CD14-positive monocyte (primary cell): ENCODE measurements at regions not wholly inside any gene's neighbourhood (a gene's known extent, or its start where the extent isn't known, plus 50 kb on each side); places are given as distances from the start of the nearest gene placed in this dataset.

Experiments
- DNase-seq, 3 donors: peaks; one replicate each; pipeline ENCODE4 v3.0.0-alpha.2; 2011 to 2022
- H2AFZ ChIP-seq: 2 replicates; pipeline ENCODE4 v1.6.0; 2012; ENCODE audit warnings: mild to moderate bottlenecking, low read depth, low read length, inconsistent platforms; ENCODE audit not compliant: insufficient read depth, poor library complexity, severe bottlenecking
- H3K27ac ChIP-seq, 2 donors: 1 replicate in 1 of 2; 2 replicates in 1 of 2; pipeline ENCODE4 v1.5.1; 2012 to 2013; ENCODE audit warnings: low read length in 2 of 2, control low read depth in 1 of 2, inconsistent platforms in 1 of 2, low read depth in 1 of 2, mild to moderate bottlenecking in 1 of 2
- H3K27me3 ChIP-seq, 2 donors: one replicate each; pipeline versions ENCODE4 v1.6.0 to v1.6.1; 2011 to 2013; ENCODE audit warnings: low read length in 2 of 2; ENCODE audit not compliant: control insufficient read depth in 2 of 2, insufficient read depth in 2 of 2
- H3K36me3 ChIP-seq, 2 donors: replicated peaks in 1 of 2; 1 replicate in 1 of 2; 2 replicates in 1 of 2; pipeline versions ENCODE4 v1.5.1 to v1.6.1; 2012 to 2013; ENCODE audit warnings: low read length in 2 of 2, control low read depth in 1 of 2, inconsistent platforms in 1 of 2, mild to moderate bottlenecking in 1 of 2; ENCODE audit not compliant: insufficient read depth in 2 of 2, control insufficient read depth in 1 of 2
- H3K4me1 ChIP-seq, 2 donors: 1 replicate in 1 of 2; 2 replicates in 1 of 2; pipeline versions ENCODE4 v1.5.1 to v1.6.1; 2012 to 2013; ENCODE audit warnings: low read length in 2 of 2, control low read depth in 1 of 2, inconsistent platforms in 1 of 2, mild to moderate bottlenecking in 1 of 2, moderate library complexity in 1 of 2; ENCODE audit not compliant: insufficient read depth in 2 of 2, control insufficient read depth in 1 of 2
- H3K4me2 ChIP-seq: replicated peaks from 2 replicates; pipeline ENCODE3; 2012; ENCODE audit warnings: low read length, moderate library complexity, mild to moderate bottlenecking; ENCODE audit not compliant: poor library complexity, severe bottlenecking; ENCODE audit errors: extremely low read depth
- H3K4me3 ChIP-seq, 3 experiments: fragments of 200-600 bp in 1 of 3; sonication (generic) in 1 of 3; replicated peaks in 1 of 3; 1 replicate in 2 of 3; 2 replicates in 1 of 3; pipeline ENCODE4 v1.5.1; 2011 to 2013; ENCODE audit warnings: low read length in 3 of 3, mild to moderate bottlenecking in 3 of 3, control low read depth in 2 of 3, low read depth in 2 of 3, inconsistent platforms in 1 of 3, moderate library complexity in 1 of 3
- H3K79me2 ChIP-seq: 2 replicates; pipeline ENCODE4 v1.6.0; 2012; ENCODE audit warnings: mild to moderate bottlenecking, control low read depth, inconsistent platforms, low read length, moderate library complexity; ENCODE audit not compliant: insufficient read depth
- H3K9ac ChIP-seq: 2 replicates; pipeline ENCODE4 v1.6.0; 2017; ENCODE audit warnings: low read length, mild to moderate bottlenecking; ENCODE audit not compliant: insufficient read depth, poor library complexity, severe bottlenecking
- H3K9me3 ChIP-seq, 2 donors: replicated peaks in 1 of 2; 1 replicate in 1 of 2; 2 replicates in 1 of 2; pipeline versions ENCODE4 v1.5.1 to v1.6.1; 2012 to 2013; ENCODE audit warnings: low read length in 2 of 2, control low read depth in 1 of 2; ENCODE audit not compliant: control insufficient read depth in 1 of 2, insufficient read depth in 1 of 2
- H4K20me1 ChIP-seq: 2 replicates; pipeline ENCODE4 v1.6.0; 2012; ENCODE audit warnings: mild to moderate bottlenecking, low read length, control low read depth, moderate library complexity; ENCODE audit not compliant: insufficient read depth
- H3K27ac Mint-ChIP-seq, 7 donors: one replicate each; pipeline ENCODE4 v1.8.0; 2020; ENCODE audit warnings: mild to moderate bottlenecking in 7 of 7, mixed read lengths in 7 of 7, moderate library complexity in 6 of 7, inconsistent platforms in 2 of 7
- H3K27me3 Mint-ChIP-seq, 3 donors: one replicate each; pipeline ENCODE4 v1.8.0; 2021 to 2022; ENCODE audit warnings: low read depth in 3 of 3, mild to moderate bottlenecking in 3 of 3, mixed read lengths in 3 of 3, moderate library complexity in 3 of 3, inconsistent platforms in 1 of 3
- H3K36me3 Mint-ChIP-seq, 2 donors: one replicate each; pipeline ENCODE4 v1.8.0; 2020; ENCODE audit warnings: mixed read lengths in 2 of 2, inconsistent platforms in 1 of 2, mild to moderate bottlenecking in 1 of 2
- H3K4me1 Mint-ChIP-seq: one replicate; pipeline ENCODE4 v1.8.0; 2020; ENCODE audit warnings: mild to moderate bottlenecking, mixed read lengths
- H3K4me3 Mint-ChIP-seq, 2 donors: one replicate each; pipeline ENCODE4 v1.8.0; 2020; ENCODE audit warnings: mild to moderate bottlenecking in 2 of 2, mixed read lengths in 2 of 2, moderate library complexity in 1 of 2
- H3K9me3 Mint-ChIP-seq, 7 donors: one replicate each; pipeline ENCODE4 v1.8.0; 2020 to 2022; ENCODE audit warnings: mixed read lengths in 7 of 7, mild to moderate bottlenecking in 6 of 7, moderate library complexity in 6 of 7, inconsistent platforms in 2 of 7
- WGBS: methylation state at CpG from one replicate; pipeline ENCODE4 v1.1.5; 2013; ENCODE audit warnings: missing lambda C conversion rate; ENCODE audit not compliant: insufficient coverage; 5-methylcytosine and 5-hydroxymethylcytosine counted together
- intact Hi-C, 2 donors: fragments of 100-400 bp; cut with micrococcal nuclease; formaldehyde crosslinking; loops; one replicate each; pipeline versions ENCODE4 v1.15.0 to v1.15.1; 2023
- TF ChIP-seq, protein P1 (sequence below): fragments of 200-600 bp; IDR thresholded peaks from one replicate; pipeline ENCODE4 v1.8.0; 2022; ENCODE audit warnings: antibody characterized with exemption, mild to moderate bottlenecking

DNA sequence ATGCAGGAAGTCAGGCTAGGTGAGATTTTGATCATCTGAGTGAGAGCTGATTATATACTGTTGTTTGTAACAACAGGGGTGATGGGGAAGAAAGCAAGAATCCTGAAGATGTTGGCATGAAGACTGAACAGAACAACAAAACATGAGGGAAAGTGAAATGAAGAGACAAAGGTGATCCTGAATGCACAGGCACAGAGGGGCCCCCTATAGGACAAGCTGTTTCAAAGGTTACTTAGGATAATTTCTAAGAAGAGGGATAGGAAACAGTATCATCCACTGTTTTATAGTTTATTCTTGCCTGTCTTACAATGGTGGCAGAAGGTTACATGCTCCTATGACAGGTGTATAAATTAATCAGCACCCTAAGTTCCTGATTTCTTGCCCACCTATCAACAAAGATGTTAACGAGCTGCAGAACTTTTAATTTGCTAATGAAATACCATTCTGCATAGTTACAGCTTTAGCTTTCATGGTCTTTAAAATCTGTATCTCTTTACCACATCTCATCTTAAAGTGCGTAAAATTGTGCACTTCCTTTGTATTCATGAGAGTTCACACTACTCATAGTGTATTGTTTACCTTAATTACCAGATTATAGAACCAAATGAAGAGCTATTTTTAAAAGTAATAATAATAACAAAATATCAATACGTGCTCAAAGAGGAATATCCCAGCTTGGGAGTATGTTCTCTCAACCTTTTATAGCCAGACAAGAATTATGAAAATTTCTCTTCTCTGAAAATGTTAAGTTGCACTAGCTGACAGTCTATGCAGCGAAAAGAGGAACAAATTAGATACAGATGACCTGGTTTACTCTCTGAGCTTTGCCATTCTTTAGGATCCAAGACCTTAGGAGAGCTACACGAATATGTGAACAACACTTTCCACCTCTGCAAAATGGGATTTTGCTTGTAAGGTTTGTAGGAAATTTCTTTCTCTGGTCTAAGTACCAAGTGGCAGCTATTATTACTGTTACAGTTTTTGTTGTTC is 192.5 kb downstream of the EDN1 start:
- H2AFZ ChIP-seq: no peak overlapping the region
- Mint-ChIP-seq H3K36me3 (no peaks in the 10 kb centered on the region), H3K27me3 (peaks cover 0 to 2% (median 1%) of the 10 kb centered on the region in 3 donors), H3K27ac (no peak overlapping the region), H3K4me1 (peaks cover 8% of the 10 kb centered on the region), H3K9me3 (peaks cover 0 to under 1% (median 0%) of the 10 kb centered on the region in 7 donors), H3K4me3 (no peak overlapping the region)
- H3K27ac ChIP-seq: no peak overlapping the region
- H3K27me3 ChIP-seq: no peaks in the 10 kb centered on the region
- no peak overlapping the region for H3K9ac ChIP-seq
- H3K4me2 ChIP-seq: no peak overlapping the region
- TF ChIP-seq, protein P1, sequence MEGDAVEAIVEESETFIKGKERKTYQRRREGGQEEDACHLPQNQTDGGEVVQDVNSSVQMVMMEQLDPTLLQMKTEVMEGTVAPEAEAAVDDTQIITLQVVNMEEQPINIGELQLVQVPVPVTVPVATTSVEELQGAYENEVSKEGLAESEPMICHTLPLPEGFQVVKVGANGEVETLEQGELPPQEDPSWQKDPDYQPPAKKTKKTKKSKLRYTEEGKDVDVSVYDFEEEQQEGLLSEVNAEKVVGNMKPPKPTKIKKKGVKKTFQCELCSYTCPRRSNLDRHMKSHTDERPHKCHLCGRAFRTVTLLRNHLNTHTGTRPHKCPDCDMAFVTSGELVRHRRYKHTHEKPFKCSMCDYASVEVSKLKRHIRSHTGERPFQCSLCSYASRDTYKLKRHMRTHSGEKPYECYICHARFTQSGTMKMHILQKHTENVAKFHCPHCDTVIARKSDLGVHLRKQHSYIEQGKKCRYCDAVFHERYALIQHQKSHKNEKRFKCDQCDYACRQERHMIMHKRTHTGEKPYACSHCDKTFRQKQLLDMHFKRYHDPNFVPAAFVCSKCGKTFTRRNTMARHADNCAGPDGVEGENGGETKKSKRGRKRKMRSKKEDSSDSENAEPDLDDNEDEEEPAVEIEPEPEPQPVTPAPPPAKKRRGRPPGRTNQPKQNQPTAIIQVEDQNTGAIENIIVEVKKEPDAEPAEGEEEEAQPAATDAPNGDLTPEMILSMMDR: no peak
- no peaks in the 10 kb centered on the region for H4K20me1 ChIP-seq
- no peak for DNase-seq
- H3K4me1 ChIP-seq: peaks cover 0 to 5% of the 10 kb centered on the region in 2 donors
- H3K79me2 ChIP-seq: no peaks in the 10 kb centered on the region
- H3K36me3 ChIP-seq: no peaks in the 10 kb centered on the region
- no peaks in the 10 kb centered on the region for H3K9me3 ChIP-seq
- no peak overlapping the region for H3K4me3 ChIP-seq
- intact Hi-C loops: no loop called here
- WGBS: 80% methylated on average over 1 of the region's 5 CpGs

DNA sequence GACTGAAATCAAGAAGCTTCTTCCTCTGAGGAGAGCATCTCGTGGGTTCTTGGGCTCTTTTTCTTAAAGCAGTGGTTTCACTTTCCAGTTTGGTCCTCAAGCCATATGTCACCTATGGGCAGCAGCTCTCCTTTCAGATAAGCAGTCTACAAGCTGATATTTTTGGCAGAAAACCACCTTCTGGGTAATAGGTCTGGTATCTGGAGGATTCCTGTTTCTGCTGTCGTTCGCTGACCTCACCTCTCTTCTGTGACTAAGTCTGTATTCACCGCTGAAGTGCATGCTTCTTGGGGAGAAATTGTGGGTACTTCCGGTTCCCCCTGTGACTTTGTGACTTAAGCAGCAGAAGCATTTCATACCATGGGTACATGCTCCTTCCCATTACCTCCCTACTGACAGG is 193.6 kb downstream of the EDN1 start:
- peaks cover 8% of the 10 kb centered on the region for H3K4me1 Mint-ChIP-seq
- Histone ChIP-seq H3K27ac (no peak overlapping the region), H3K9me3 (no peaks in the 10 kb centered on the region), H4K20me1 (no peaks in the 10 kb centered on the region), H3K4me3 (peak overlapping the region in 1 of 3 experiments; percentile 50), H2AFZ (peak overlapping the region; percentile 16), H3K4me2 (peak overlapping the region; percentile 42), H3K4me1 (peaks cover 0 to 5% of the 10 kb centered on the region in 2 donors), H3K9ac (no peak overlapping the region), H3K79me2 (no peaks in the 10 kb centered on the region), H3K27me3 (no peaks in the 10 kb centered on the region), H3K36me3 (no peaks in the 10 kb centered on the region)
- no CpG with 5 or more reads among the region's 5 CpGs for WGBS
- H3K9me3 Mint-ChIP-seq: peaks cover 0 to 2% (median 0%) of the 10 kb centered on the region in 7 donors
- H3K4me3 Mint-ChIP-seq: peak overlapping the region in 1 of 2 donors; percentile 66
- intact Hi-C loops: no loop called here
- TF ChIP-seq, protein P1: no peak
- H3K27me3 Mint-ChIP-seq: peaks cover 0 to 2% (median 1%) of the 10 kb centered on the region in 3 donors
- H3K27ac Mint-ChIP-seq: no peak overlapping the region
- peak in 1 of 3 donors; percentile 57 for DNase-seq
- H3K36me3 Mint-ChIP-seq: no peaks in the 10 kb centered on the region
